H1 (cell line): ENCODE measurements at regions not wholly inside any gene's neighbourhood (a gene's known extent, or its start where the extent isn't known, plus 50 kb on each side); places are given as distances from the start of the nearest gene placed in this dataset.

ENCODE experiments used
- CTCF ChIA-PET: fragments of 300-600 bp; sonication (Branson Sonifier 250); formaldehyde crosslinking; loops from one replicate; lab custom pipeline; 2021; ENCODE audit not compliant: partially characterized antibody; lab: Charles Lee
- POLR2A ChIA-PET: fragments of 300-600 bp; sonication (Branson Sonifier 250); formaldehyde crosslinking; loops from one replicate; lab custom pipeline; 2021; ENCODE audit warnings: inconsistent platforms; ENCODE audit not compliant: partially characterized antibody; lab: Charles Lee
- DNase-seq, 2 experiments: peaks; one replicate each; pipeline versions ENCODE4 v3.0.0 to v3.0.0-alpha.2; 2010 to 2022; ENCODE audit warnings: low spot score in 2 of 2, low read depth in 1 of 2, mixed read lengths in 1 of 2
- FAIRE-seq: peaks from 2 replicates; lab custom pipeline; 2011; peaks lifted over from hg19 to GRCh38; lab: Jason Lieb, UNC
- H2AFZ ChIP-seq: 2 replicates; pipeline ENCODE4 v1.8.1; 2012; ENCODE audit warnings: low read length, inconsistent platforms
- H2AK5ac ChIP-seq: 2 replicates; pipeline ENCODE4 v1.6.1; 2013; ENCODE audit warnings: low read depth, low read length
- H2BK120ac ChIP-seq: replicated peaks from 2 replicates; pipeline ENCODE3; 2013; ENCODE audit warnings: low read depth, low read length, inconsistent platforms
- H2BK12ac ChIP-seq: 2 replicates; pipeline ENCODE4 v1.6.1; 2013; ENCODE audit warnings: low read depth, low read length
- H2BK15ac ChIP-seq: 2 replicates; pipeline ENCODE4 v1.6.1; 2013; ENCODE audit warnings: low read length
- H2BK20ac ChIP-seq: 2 replicates; pipeline ENCODE4 v1.6.1; 2013; ENCODE audit warnings: low read length
- H2BK5ac ChIP-seq: 2 replicates; pipeline ENCODE4 v1.6.1; 2013; ENCODE audit warnings: low read depth, low read length
- H3K14ac ChIP-seq: 2 replicates; pipeline ENCODE4 v1.6.1; 2013; ENCODE audit warnings: inconsistent platforms; ENCODE audit not compliant: insufficient read length
- H3K18ac ChIP-seq: 2 replicates; pipeline ENCODE4 v1.6.1; 2013; ENCODE audit warnings: low read length; ENCODE audit errors: extremely low read depth
- H3K23ac ChIP-seq: 2 replicates; pipeline ENCODE4 v1.6.1; 2013; ENCODE audit warnings: inconsistent platforms; ENCODE audit not compliant: insufficient read length
- H3K23me2 ChIP-seq: 2 replicates; pipeline ENCODE4 v1.6.1; 2013; ENCODE audit warnings: low read depth, low read length
- H3K27ac ChIP-seq: 2 replicates; pipeline ENCODE4 v1.6.1; 2011; ENCODE audit warnings: low read depth, low read length, inconsistent platforms
- H3K27me3 ChIP-seq, 4 experiments: replicated peaks in 1 of 4; 1 replicate in 1 of 4; 2 replicates in 3 of 4; pipeline versions ENCODE4 v1.6.1 to v1.8.1; 2011 to 2013; ENCODE audit warnings: low read length in 3 of 4, mild to moderate bottlenecking in 3 of 4, inconsistent platforms in 2 of 4, mixed read lengths in 2 of 4, moderate library complexity in 1 of 4; ENCODE audit not compliant: control insufficient read depth in 3 of 4, insufficient read depth in 3 of 4; ENCODE audit errors: extremely low read depth in 1 of 4
- H3K36me3 ChIP-seq, 4 experiments: 2 replicates each; pipeline versions ENCODE4 v1.6.1 to v1.8.1; 2011 to 2013; ENCODE audit warnings: mild to moderate bottlenecking in 4 of 4, low read length in 3 of 4, moderate library complexity in 2 of 4, control low read depth in 1 of 4, inconsistent platforms in 1 of 4; ENCODE audit not compliant: insufficient read depth in 4 of 4, control insufficient read depth in 2 of 4
- H3K4ac ChIP-seq: replicated peaks from 2 replicates; pipeline ENCODE3; 2013; ENCODE audit warnings: low read length, low read depth, mixed read lengths, inconsistent platforms; ENCODE audit not compliant: insufficient read length
- H3K4me1 ChIP-seq, 4 experiments: replicated peaks in 1 of 4; 1 replicate in 1 of 4; 2 replicates in 3 of 4; pipeline versions ENCODE4 v1.6.1 to v1.8.1; 2011 to 2013; ENCODE audit warnings: low read length in 3 of 4, inconsistent platforms in 2 of 4, mixed read lengths in 1 of 4; ENCODE audit not compliant: insufficient read depth in 4 of 4, control insufficient read depth in 3 of 4
- H3K4me2 ChIP-seq, 2 experiments: 2 replicates each; pipeline versions ENCODE4 v1.6.1 to v1.8.1; 2011 to 2013; ENCODE audit warnings: low read depth in 2 of 2, low read length in 2 of 2, control low read depth in 1 of 2, inconsistent platforms in 1 of 2, mild to moderate bottlenecking in 1 of 2; ENCODE audit not compliant: insufficient read depth in 1 of 2
- H3K4me3 ChIP-seq, 4 experiments: fragments of 200-600, 300-600 bp in 1 of 4; sonication (generic), shearing (Covaris generic), sonication (Bioruptor Twin) in 1 of 4; 2 replicates each; pipeline versions ENCODE4 v1.5.1 to v1.8.1; 2011 to 2016; ENCODE audit warnings: low read length in 4 of 4, low read depth in 3 of 4, control low read depth in 2 of 4, inconsistent platforms in 2 of 4, mild to moderate bottlenecking in 2 of 4, mixed read lengths in 1 of 4, moderate library complexity in 1 of 4; ENCODE audit not compliant: insufficient read depth in 2 of 4; ENCODE audit errors: extremely low read depth in 1 of 4
- H3K56ac ChIP-seq: replicated peaks from 2 replicates; pipeline ENCODE3; 2013; ENCODE audit warnings: low read depth, mild to moderate bottlenecking, mixed read lengths, low read length, inconsistent platforms; ENCODE audit not compliant: insufficient read length
- H3K79me1 ChIP-seq: 2 replicates; pipeline ENCODE4 v1.6.1; 2013; ENCODE audit warnings: low read depth, low read length, control low read depth
- H3K79me2 ChIP-seq, 2 experiments: 2 replicates each; pipeline versions ENCODE4 v1.6.1 to v1.8.1; 2012 to 2013; ENCODE audit warnings: low read length in 2 of 2, mild to moderate bottlenecking in 2 of 2, inconsistent platforms in 1 of 2; ENCODE audit not compliant: insufficient read depth in 2 of 2, control insufficient read depth in 1 of 2
- H3K9ac ChIP-seq, 4 experiments: replicated peaks in 1 of 4; 1 replicate in 1 of 4; 2 replicates in 3 of 4; pipeline versions ENCODE4 v1.6.1 to v1.8.1; 2011 to 2013; ENCODE audit warnings: low read depth in 3 of 4, low read length in 3 of 4, control low read depth in 2 of 4, mild to moderate bottlenecking in 2 of 4, moderate library complexity in 2 of 4, inconsistent platforms in 1 of 4; ENCODE audit errors: extremely low read depth in 1 of 4
- H3K9me3 ChIP-seq, 2 experiments: 2 replicates each; pipeline versions ENCODE4 v1.6.1 to v1.8.1; 2012 to 2013; ENCODE audit warnings: mild to moderate bottlenecking in 2 of 2, moderate library complexity in 2 of 2, control low read depth in 1 of 2, inconsistent platforms in 1 of 2, low read depth in 1 of 2, low read length in 1 of 2, mixed read lengths in 1 of 2; ENCODE audit not compliant: insufficient read depth in 2 of 2
- H4K20me1 ChIP-seq, 2 experiments: replicated peaks in 1 of 2; 2 replicates each; pipeline versions ENCODE3 to v1.8.1; 2011 to 2013; ENCODE audit warnings: inconsistent platforms in 2 of 2, low read length in 2 of 2, mild to moderate bottlenecking in 1 of 2; ENCODE audit not compliant: insufficient read depth in 2 of 2, control insufficient read depth in 1 of 2
- H4K5ac ChIP-seq: 2 replicates; pipeline ENCODE4 v1.6.1; 2013; ENCODE audit warnings: low read length, low read depth, mixed read lengths, inconsistent platforms; ENCODE audit not compliant: insufficient read length
- H4K8ac ChIP-seq: 2 replicates; pipeline ENCODE4 v1.8.0; 2013; ENCODE audit warnings: mild to moderate bottlenecking, moderate library complexity, low read length, inconsistent platforms; ENCODE audit not compliant: insufficient read depth; ENCODE audit errors: extremely low read depth
- H4K91ac ChIP-seq: replicated peaks from 2 replicates; pipeline ENCODE3; 2013; ENCODE audit warnings: low read length, mixed read lengths, inconsistent platforms; ENCODE audit not compliant: insufficient read length
- EP300 ChIP-seq, 2 experiments: IDR thresholded peaks; 1 replicate in 1 of 2; 2 replicates in 1 of 2; pipeline ENCODE4 v1.6.1; 2011 to 2012; ENCODE audit warnings: low read depth in 2 of 2, low read length in 2 of 2, mild to moderate bottlenecking in 2 of 2, borderline replicate concordance in 1 of 2, inconsistent platforms in 1 of 2, moderate library complexity in 1 of 2
- EZH2 ChIP-seq: fragments of 200-600 bp; sonication (generic); IDR thresholded peaks from 2 replicates; pipeline ENCODE4 v1.7.1; 2012; ENCODE audit warnings: low read depth, mild to moderate bottlenecking, moderate library complexity, low read length, inconsistent platforms; ENCODE audit not compliant: severe bottlenecking
- GTF2F1 ChIP-seq: IDR thresholded peaks from 2 replicates; pipeline ENCODE4 v1.6.1; 2012; ENCODE audit warnings: low read depth, low read length, improper control_type of control experiment, borderline replicate concordance
- HDAC6 ChIP-seq: IDR thresholded peaks from one replicate; pipeline ENCODE4 v1.7.1; 2012; ENCODE audit warnings: low read depth, mild to moderate bottlenecking, inconsistent platforms, low read length, moderate library complexity
- RAD21 ChIP-seq, 2 experiments: IDR thresholded peaks in 1 of 2; conservative IDR thresholded peaks in 1 of 2; 2 replicates each; pipeline ENCODE4 v1.6.1; 2011; ENCODE audit warnings: low read depth in 2 of 2, low read length in 2 of 2, improper control_type of control experiment in 1 of 2, inconsistent platforms in 1 of 2, mild to moderate bottlenecking in 1 of 2, moderate library complexity in 1 of 2
- RNF2 ChIP-seq: fragments of 200-900, 300-1000 bp; sonication (generic); IDR thresholded peaks from 2 replicates; pipeline ENCODE4 v1.7.1; 2016; ENCODE audit warnings: borderline replicate concordance, low read depth, mild to moderate bottlenecking, antibody characterized with exemption, low read length; ENCODE audit not compliant: poor library complexity, severe bottlenecking; ENCODE audit errors: missing control alignments
- RXRA ChIP-seq: IDR thresholded peaks from 2 replicates; pipeline ENCODE4 v1.6.1; 2011; ENCODE audit warnings: low read depth, mild to moderate bottlenecking, low read length, moderate library complexity; ENCODE audit not compliant: insufficient read depth
- SAP30 ChIP-seq: fragments of 300-600 bp; sonication (generic); IDR thresholded peaks from 2 replicates; pipeline ENCODE4 v1.7.1; 2012; ENCODE audit warnings: low read length, moderate library complexity, mild to moderate bottlenecking, inconsistent platforms; ENCODE audit not compliant: insufficient read depth, insufficient replicate concordance
- SIRT6 ChIP-seq: IDR thresholded peaks from one replicate; pipeline ENCODE4 v1.7.1; 2012; ENCODE audit warnings: low read length, inconsistent platforms
- TAF1 ChIP-seq: IDR thresholded peaks from 2 replicates; pipeline ENCODE4 v1.6.1; 2011; ENCODE audit warnings: mild to moderate bottlenecking, low read depth, low read length
- WGBS, 2 experiments: shearing (Covaris generic) in 1 of 2; methylation state at CpG; one replicate each; pipeline versions ENCODE4 v1.1.6 to v1.1.7; 2013 to 2015; ENCODE audit warnings: low lambda C conversion rate in 2 of 2, mixed read lengths in 2 of 2, inconsistent platforms in 1 of 2, low coverage in 1 of 2, missing lambda C conversion rate in 1 of 2; ENCODE audit not compliant: insufficient replicate concordance in 2 of 2, insufficient coverage in 1 of 2, insufficient read length in 1 of 2; ENCODE audit errors: extremely low coverage in 1 of 2, missing lambda C conversion rate in 1 of 2; 5-methylcytosine and 5-hydroxymethylcytosine counted together
- TF ChIP-seq, protein P1 (sequence below): IDR thresholded peaks from 2 replicates; pipeline ENCODE4 v1.6.1; 2011; ENCODE audit warnings: low read length, improper control_type of control experiment

DNA sequence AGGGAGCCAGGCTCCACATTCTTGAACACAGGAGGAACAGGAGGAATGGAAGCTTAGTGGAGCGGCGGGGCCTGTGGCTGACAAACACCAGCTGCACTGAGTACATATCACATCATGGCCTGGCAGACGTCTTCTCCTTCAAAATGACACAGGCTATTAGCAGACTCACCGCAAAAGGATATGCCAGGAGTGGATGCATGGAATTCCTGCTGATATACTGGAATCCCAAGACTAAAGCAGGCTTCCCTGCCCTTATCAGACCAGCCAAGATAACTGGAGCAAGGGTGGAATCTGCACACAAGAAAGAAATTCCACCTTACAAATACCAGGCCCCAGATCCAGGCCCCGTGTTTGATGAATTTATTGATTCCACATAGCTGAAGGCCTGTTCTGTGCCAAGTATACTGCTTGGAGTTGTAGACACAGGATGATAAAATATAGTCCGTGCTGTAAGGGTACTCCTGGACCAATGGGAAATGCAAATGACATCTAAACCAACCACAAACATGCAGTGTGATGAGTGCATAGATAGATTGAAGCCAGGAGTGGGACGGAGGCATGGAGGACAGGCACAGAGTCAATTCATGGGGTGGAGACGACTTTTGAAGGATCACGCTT lies 480.5 kb upstream of the ZMIZ1 start:
- H3K79me1 ChIP-seq, result no peaks in the 10 kb centered on the region
- H2BK15ac ChIP-seq, result 0 out of 2 replicates have a peak overlapping the region, but pooled peaks have one; percentile 54
- no peak overlapping the region for H2BK120ac ChIP-seq
- H2AK5ac ChIP-seq, result no peak overlapping the region
- H3K27ac ChIP-seq, result no peak overlapping the region
- no peak overlapping the region for H3K23ac ChIP-seq
- H3K56ac ChIP-seq, result no peak overlapping the region
- no peak overlapping the region for H3K9ac ChIP-seq
- no peak overlapping the region for H2BK5ac ChIP-seq
- H3K36me3 ChIP-seq, result no peaks in the 10 kb centered on the region
- H3K18ac ChIP-seq, result no peak overlapping the region
- CTCF ChIA-PET, result interaction anchor here (2.3 kb wide), 1 partner anchor 70 kb away, joined by 7 read pairs; no protein-coding TSS in a partner anchor
- no peak overlapping the region for H4K5ac ChIP-seq
- no peak overlapping the region for H4K91ac ChIP-seq
- H3K4me1 ChIP-seq, result 0 out of 7 replicates have a peak, but pooled peaks cover 0 to 2% (median 0%) of the 10 kb centered on the region in 4 experiments
- H3K79me2 ChIP-seq, result no peaks in the 10 kb centered on the region
- H2AFZ ChIP-seq, result no peak overlapping the region
- FAIRE-seq (no peak), DNase-seq (no peak)
- H3K14ac ChIP-seq, result no peak overlapping the region
- no peaks in the 10 kb centered on the region for H3K27me3 ChIP-seq
- H2BK12ac ChIP-seq, result no peak overlapping the region
- WGBS, 2 experiments, result 83% methylated on average over 9 of the region's 9 CpGs; no CpG with 5 or more reads in 1 of the 2 experiments
- no peak overlapping the region for H3K4me2 ChIP-seq
- no peak overlapping the region for H4K8ac ChIP-seq
- no peak overlapping the region for H2BK20ac ChIP-seq
- H3K4me3 ChIP-seq, result no peak overlapping the region
- H3K4ac ChIP-seq, result no peak overlapping the region
- H3K9me3 ChIP-seq, result no peaks in the 10 kb centered on the region; a peak in 1 of 4 replicates
- no peaks in the 10 kb centered on the region for H4K20me1 ChIP-seq
- POLR2A ChIA-PET, result no interaction called here
- no peaks in the 10 kb centered on the region for H3K23me2 ChIP-seq
- TF ChIP-seq RXRA (no peak), GTF2F1 (no peak), RAD21 (IDR thresholded peaks at IDR 0.05 in 1 of 2, conservative IDR thresholded peaks at IDR 0.05 in 1 of 2; ENCODE audit: low read depth in 2 of 2, low read length in 2 of 2) (no peak), HDAC6 (no peak), RNF2 (no peak), EZH2 (no peak), SAP30 (no peak), TAF1 (no peak), SIRT6 (no peak), EP300 (IDR thresholded peaks at IDR 0.05; ENCODE audit: borderline replicate concordance in 1 of 2, low read depth in 2 of 2, low read length in 2 of 2) (no peak)
- TF ChIP-seq, protein P1, sequence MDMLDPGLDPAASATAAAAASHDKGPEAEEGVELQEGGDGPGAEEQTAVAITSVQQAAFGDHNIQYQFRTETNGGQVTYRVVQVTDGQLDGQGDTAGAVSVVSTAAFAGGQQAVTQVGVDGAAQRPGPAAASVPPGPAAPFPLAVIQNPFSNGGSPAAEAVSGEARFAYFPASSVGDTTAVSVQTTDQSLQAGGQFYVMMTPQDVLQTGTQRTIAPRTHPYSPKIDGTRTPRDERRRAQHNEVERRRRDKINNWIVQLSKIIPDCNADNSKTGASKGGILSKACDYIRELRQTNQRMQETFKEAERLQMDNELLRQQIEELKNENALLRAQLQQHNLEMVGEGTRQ, result no peak
